SKM-1 (cell line): ENCODE measurements at regions not wholly inside any gene's neighbourhood (a gene's known extent, or its start where the extent isn't known, plus 50 kb on each side); places are given as distances from the start of the nearest gene placed in this dataset.
A peak's percentile ranks its signal among the peaks of the same experiment; 100 is the strongest.

Experiments
- DNase-seq: peaks from one replicate; lab custom pipeline; 2025; ENCODE audit not compliant: unreplicated experiment; lab: John Stamatoyannopoulos, UW

GRCh38 chr5:33237471-33237870 lies 203.3 kb upstream of the TARS1 start:
- no peak for DNase-seq

- no peak for DNase-seq
Observed at GRCh38 chr5:33238826-33239695, 201.7 kb upstream of the TARS1 start.

GRCh38 chr5:33240558-33240957 lies 200.2 kb upstream of the TARS1 start:
- no peak for DNase-seq

- peak; percentile 39 for DNase-seq
Observed at GRCh38 chr5:33241802-33242201, 199.0 kb upstream of the TARS1 start.

- DNase-seq: no peak
Observed at GRCh38 chr5:33242277-33242676, 198.5 kb upstream of the TARS1 start.

- no peak for DNase-seq
Observed at GRCh38 chr5:33244441-33245150, 196.2 kb upstream of the TARS1 start.

GRCh38 chr5:33254579-33254978 lies 186.2 kb upstream of the TARS1 start:
- no peak for DNase-seq

GRCh38 chr5:33257807-33258429 lies 182.8 kb upstream of the TARS1 start:
- DNase-seq: no peak

GRCh38 chr5:33258553-33258952 lies 182.2 kb upstream of the TARS1 start:
- no peak for DNase-seq

GRCh38 chr5:33260098-33260497 lies 180.7 kb upstream of the TARS1 start:
- no peak for DNase-seq

GRCh38 chr5:33261305-33261704 lies 179.5 kb upstream of the TARS1 start:
- DNase-seq: no peak

- DNase-seq: no peak
Observed at GRCh38 chr5:33261747-33262146, 179.0 kb upstream of the TARS1 start.

- DNase-seq: no peak
Observed at GRCh38 chr5:33267801-33268200, 173.0 kb upstream of the TARS1 start.

- no peak for DNase-seq
Observed at GRCh38 chr5:33268374-33268773, 172.4 kb upstream of the TARS1 start.

- no peak for DNase-seq
Observed at GRCh38 chr5:33270671-33271070, 170.1 kb upstream of the TARS1 start.

- DNase-seq: no peak
Observed at GRCh38 chr5:33271606-33272005, 169.2 kb upstream of the TARS1 start.

GRCh38 chr5:33272288-33272687 lies 168.5 kb upstream of the TARS1 start:
- no peak for DNase-seq

GRCh38 chr5:33273985-33274384 lies 166.8 kb upstream of the TARS1 start:
- DNase-seq: no peak

GRCh38 chr5:33275391-33275790 lies 165.4 kb upstream of the TARS1 start:
- no peak for DNase-seq

- no peak for DNase-seq
Observed at GRCh38 chr5:33275921-33276627, 164.7 kb upstream of the TARS1 start.

GRCh38 chr5:33276628-33276950 lies 164.2 kb upstream of the TARS1 start:
- no peak for DNase-seq
